Globus pallidus (tissue), 1 donor: ENCODE measurements at regions not wholly inside any gene's neighbourhood (a gene's known extent, or its start where the extent isn't known, plus 50 kb on each side); places are given as distances from the start of the nearest gene placed in this dataset.
"Not testable (repeated sequence)": the region's sequence is repeated elsewhere in the genome, so short reads cannot be mapped to it uniquely, and the experiment has no call there.

ENCODE experiments used
- DNase-seq: peaks from one replicate; pipeline ENCODE4 v3.0.0-alpha.2; 2015; ENCODE audit warnings: low spot score

DNA sequence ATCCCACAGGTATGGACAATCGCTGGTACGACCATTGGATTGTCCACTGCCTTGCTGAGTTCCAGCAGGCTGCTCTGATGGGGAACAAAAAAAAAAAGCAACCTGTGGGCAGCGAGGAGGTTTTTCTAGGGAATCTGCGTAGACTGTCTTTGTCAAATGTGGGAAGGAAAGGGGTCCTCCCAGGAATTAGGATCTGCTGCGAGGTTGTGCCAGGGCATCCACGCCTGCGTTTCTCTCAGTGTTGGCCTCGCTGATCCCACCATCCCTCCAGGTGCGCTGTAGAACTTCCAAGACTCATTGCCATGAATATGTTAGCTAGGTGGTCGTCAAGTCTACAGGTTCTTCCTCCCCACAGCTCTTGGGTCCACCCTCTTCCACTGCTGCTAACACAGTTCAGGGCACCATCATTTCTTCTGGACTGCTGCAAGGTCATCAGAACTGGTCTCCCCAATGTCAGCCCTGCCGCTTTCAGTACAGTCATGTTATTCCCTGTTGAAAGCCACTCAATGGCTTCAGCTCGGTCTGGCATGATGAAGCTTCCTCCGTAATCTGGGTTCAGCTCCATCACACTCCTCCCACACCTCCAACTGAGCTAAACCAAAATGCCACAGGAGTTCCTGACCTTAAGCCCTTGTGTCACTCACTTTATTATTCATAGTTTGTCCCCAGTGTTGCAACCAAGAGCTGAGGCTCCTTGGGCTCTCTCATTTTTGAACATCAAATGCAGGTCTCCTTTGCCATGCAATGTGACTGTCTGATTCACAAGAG is 79.5 kb upstream of the DMRT1 start:
- DNase-seq = no peak

DNA sequence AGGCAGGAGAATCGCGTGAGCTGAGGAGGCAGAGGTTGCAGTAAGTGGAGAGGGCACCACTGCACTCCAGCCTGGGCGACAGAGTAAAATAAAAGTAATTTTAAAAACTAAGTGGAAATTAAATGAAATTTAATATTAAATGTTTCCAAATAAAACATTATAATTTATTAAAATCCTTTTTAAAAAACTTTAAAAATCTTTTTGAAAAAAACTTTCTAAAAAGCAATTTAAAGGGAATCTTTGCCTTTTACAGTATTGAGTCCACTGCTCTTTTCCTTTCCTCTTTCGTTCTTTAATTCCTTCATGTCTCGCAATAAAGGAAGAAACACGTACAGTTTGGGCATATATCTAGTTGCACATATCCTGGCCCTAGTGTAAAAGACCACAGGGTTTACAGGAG is 77.8 kb upstream of the DMRT1 start:
- no peak for DNase-seq

GRCh38 chr9:764105-764524 is 77.4 kb upstream of the DMRT1 start:
- DNase-seq = peak; percentile 51

DNA sequence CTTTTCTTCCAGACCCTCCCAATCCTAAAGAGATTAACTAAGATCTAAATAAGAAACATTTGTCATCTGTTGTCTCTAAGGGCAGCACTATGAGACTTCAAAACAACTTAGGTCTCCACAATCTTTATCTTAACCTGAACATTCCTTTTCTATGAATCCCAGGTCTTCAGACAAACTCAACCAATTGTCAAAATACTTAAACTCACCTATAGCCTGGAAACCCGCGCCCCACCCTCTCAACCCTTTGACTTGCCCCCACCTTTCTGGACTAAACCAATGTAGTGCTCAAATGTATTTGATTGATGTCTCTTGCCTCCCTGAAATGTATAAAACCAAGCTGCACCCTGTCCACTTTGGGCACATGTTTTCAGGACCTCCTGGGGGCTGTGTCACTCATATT is 76.5 kb upstream of the DMRT1 start:
- DNase-seq = no peak

DNA sequence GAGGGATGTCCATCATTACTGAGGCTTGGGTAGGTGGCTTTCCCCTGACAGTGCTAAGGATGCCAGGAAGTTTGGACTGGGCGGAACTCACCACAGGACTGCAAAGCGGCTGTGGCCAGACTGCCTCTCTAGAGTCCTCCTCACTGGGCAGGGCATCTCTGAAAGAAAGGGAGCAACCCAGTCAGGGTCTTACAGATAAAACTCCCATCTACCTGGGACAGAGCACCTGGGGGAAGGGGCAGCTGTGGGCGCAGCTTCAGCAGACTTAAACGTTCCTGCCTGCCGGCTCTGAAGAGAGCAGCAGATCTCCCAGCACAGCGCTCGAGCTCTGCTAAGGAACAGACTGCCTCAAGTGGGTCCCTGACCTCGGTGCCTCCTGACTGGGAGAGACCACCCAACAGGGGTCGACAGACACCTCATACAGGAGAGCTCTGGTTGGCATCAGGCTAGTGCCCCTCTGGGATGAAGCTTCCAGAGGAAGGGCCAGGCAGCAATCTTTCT is 74.4 kb upstream of the DMRT1 start:
- not testable (repeated sequence) for DNase-seq

- no peak for DNase-seq
These were observed 65.4 kb upstream of the DMRT1 start for GRCh38 chr9:776086-776485.

- no peak for DNase-seq
These were observed 63.5 kb upstream of the DMRT1 start for GRCh38 chr9:777978-778377.

DNA sequence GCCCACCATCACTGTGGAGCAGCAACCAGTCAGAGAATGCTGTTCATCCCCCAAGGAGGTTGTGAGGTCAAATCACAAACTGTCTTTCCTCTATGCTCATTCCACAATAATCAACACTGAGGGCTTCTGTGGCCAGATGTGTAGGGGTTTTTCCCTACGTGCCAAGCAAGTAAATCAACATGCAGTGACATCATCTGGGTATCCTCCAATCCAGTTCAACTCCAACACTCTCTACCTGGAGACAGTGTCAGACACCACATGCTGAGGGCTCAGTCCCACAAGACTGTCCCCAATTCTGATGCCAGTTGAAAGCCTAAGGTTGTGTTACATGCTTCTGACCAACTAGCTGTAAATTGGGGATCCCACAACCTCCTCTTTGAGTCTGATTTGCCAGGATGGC is 57.3 kb upstream of the DMRT1 start:
- DNase-seq = no peak

DNA sequence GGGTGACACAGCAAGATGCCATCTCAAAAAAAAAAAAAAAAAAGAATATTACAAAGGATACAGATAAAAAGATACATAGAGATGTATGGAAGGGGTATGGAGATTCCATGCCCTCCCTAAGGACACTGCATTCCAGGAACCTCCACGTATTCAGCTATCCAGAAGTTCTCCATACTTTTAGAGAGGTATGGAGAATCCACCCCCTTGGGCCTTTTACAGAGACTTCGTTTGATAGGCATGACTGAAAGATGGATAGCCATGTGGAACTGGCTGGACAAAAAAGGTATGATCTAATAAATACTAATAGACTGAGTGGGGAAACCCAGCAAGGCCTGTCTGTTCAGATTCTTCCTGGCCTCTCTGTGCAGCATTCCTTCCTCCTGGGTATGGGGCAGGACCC is 56.6 kb upstream of the DMRT1 start:
- no peak for DNase-seq

GRCh38 chr9:785997-786396 is 55.5 kb upstream of the DMRT1 start:
- no peak for DNase-seq

GRCh38 chr9:786405-786804 is 55.1 kb upstream of the DMRT1 start:
- no peak for DNase-seq

- no peak for DNase-seq
These were observed 52.7 kb upstream of the DMRT1 start for GRCh38 chr9:788777-789176.
